HG03354 (cell line): ENCODE measurements at regions not wholly inside any gene's neighbourhood (a gene's known extent, or its start where the extent isn't known, plus 50 kb on each side); places are given as distances from the start of the nearest gene placed in this dataset.
"Not testable (repeated sequence)": the region's sequence is repeated elsewhere in the genome, so short reads cannot be mapped to it uniquely, and the experiment has no call there.

Experiments
- ATAC-seq: cut with Tn5 transposase; IDR thresholded peaks from one replicate; pipeline ENCODE4 v1.9.1; 2021; ENCODE audit warnings: mild to moderate bottlenecking; ENCODE audit not compliant: unreplicated experiment, poor library complexity, severe bottlenecking

- ATAC-seq, result no peak
Measured at GRCh38 chr12:115817389-115817788, 460.1 kb downstream of the MED13L start.

GRCh38 chr12:115815924-115816323 lies 461.6 kb downstream of the MED13L start:
- no peak for ATAC-seq

- ATAC-seq, result no peak
Measured at GRCh38 chr12:115813256-115813655, 464.2 kb downstream of the MED13L start.

- ATAC-seq, result no peak
Measured at GRCh38 chr12:115811929-115812328, 465.6 kb downstream of the MED13L start.

GRCh38 chr12:115811045-115811444 lies 466.4 kb downstream of the MED13L start:
- ATAC-seq, result no peak

GRCh38 chr12:115810122-115810901 lies 467.2 kb downstream of the MED13L start:
- no peak for ATAC-seq

- ATAC-seq, result no peak
Measured at GRCh38 chr12:115806000-115806399, 471.5 kb downstream of the MED13L start.

GRCh38 chr12:115802767-115803166 lies 474.7 kb downstream of the MED13L start:
- no peak for ATAC-seq

- no peak for ATAC-seq
Measured at GRCh38 chr12:115801871-115802270, 475.6 kb downstream of the MED13L start.

- ATAC-seq, result no peak
Measured at GRCh38 chr12:115799610-115800009, 477.9 kb downstream of the MED13L start.

- no peak for ATAC-seq
Measured at GRCh38 chr12:115798309-115798917, 479.1 kb downstream of the MED13L start.

- ATAC-seq, result no peak
Measured at GRCh38 chr12:115794659-115795081, 482.8 kb downstream of the MED13L start.

GRCh38 chr12:115791331-115791730 lies 486.2 kb downstream of the MED13L start:
- ATAC-seq, result no peak

GRCh38 chr12:115790526-115790925 lies 487.0 kb downstream of the MED13L start:
- no peak for ATAC-seq

GRCh38 chr12:115786490-115786889 lies 491.0 kb downstream of the MED13L start:
- not testable (repeated sequence) for ATAC-seq

GRCh38 chr12:115785548-115785947 lies 491.9 kb downstream of the MED13L start:
- no peak for ATAC-seq

- no peak for ATAC-seq
Measured at GRCh38 chr12:115776399-115776798, 501.1 kb downstream of the MED13L start.

- ATAC-seq, result no peak
Measured at GRCh38 chr12:115774148-115774895, 503.2 kb downstream of the MED13L start.

- no peak for ATAC-seq
Measured at GRCh38 chr12:115771601-115772000, 505.9 kb downstream of the MED13L start.

GRCh38 chr12:115771065-115771464 lies 506.4 kb downstream of the MED13L start:
- no peak for ATAC-seq

GRCh38 chr12:115770643-115771042 lies 506.9 kb downstream of the MED13L start:
- ATAC-seq, result no peak
